Sigmoid colon (tissue), 6 donors: ENCODE measurements at regions not wholly inside any gene's neighbourhood (a gene's known extent, or its start where the extent isn't known, plus 50 kb on each side); places are given as distances from the start of the nearest gene placed in this dataset.
"Not testable (repeated sequence)": the region's sequence is repeated elsewhere in the genome, so short reads cannot be mapped to it uniquely, and the experiment has no call there.

Experiments
- DNase-seq: peaks from one replicate; pipeline ENCODE4 v3.0.0-alpha.2; 2019
- H3K27ac ChIP-seq, 4 donors: fragments of 200-600 bp; sonication (generic); one replicate each; pipeline ENCODE4 v1.5.1; 2016 to 2019; ENCODE audit warnings: mild to moderate bottlenecking in 1 of 4
- H3K27me3 ChIP-seq, 3 donors: fragments of 200-600 bp; sonication (generic); one replicate each; pipeline ENCODE4 v1.5.1; 2019; ENCODE audit warnings: mild to moderate bottlenecking in 1 of 3
- H3K36me3 ChIP-seq, 4 donors: fragments of 200-600 bp; sonication (generic); one replicate each; pipeline ENCODE4 v1.5.1; 2016 to 2019
- H3K4me1 ChIP-seq, 4 donors: fragments of 200-600 bp; sonication (generic); one replicate each; pipeline ENCODE4 v1.5.1; 2017 to 2019
- H3K4me3 ChIP-seq, 4 donors: fragments of 200-600 bp; sonication (generic); one replicate each; pipeline ENCODE4 v1.5.1; 2017 to 2019; ENCODE audit warnings: mild to moderate bottlenecking in 2 of 4, moderate library complexity in 1 of 4
- H3K9me3 ChIP-seq, 4 donors: fragments of 200-600 bp in 3 of 4; sonication (generic) in 3 of 4; one replicate each; pipeline versions ENCODE4 v1.5.1 to v1.6.1; 2013 to 2019
- CTCF ChIP-seq, 4 experiments: fragments of 450-650 bp in 3 of 4; fragments of 200-600 bp in 1 of 4; IDR thresholded peaks; one replicate each; pipeline ENCODE4 v1.5.1; 2016 to 2019; ENCODE audit warnings: antibody characterized with exemption in 4 of 4, mild to moderate bottlenecking in 3 of 4, moderate library complexity in 2 of 4
- EP300 ChIP-seq, 4 donors: sonication (generic); formaldehyde crosslinking; IDR thresholded peaks; one replicate each; pipeline ENCODE4 v1.6.1; 2017; ENCODE audit warnings: antibody characterized with exemption in 4 of 4
- POLR2A ChIP-seq, 2 donors: fragments of 450-650 bp; IDR thresholded peaks; one replicate each; pipeline ENCODE4 v1.6.1; 2016; ENCODE audit warnings: antibody characterized with exemption in 2 of 2, mild to moderate bottlenecking in 2 of 2, moderate library complexity in 2 of 2
- POLR2AphosphoS5 ChIP-seq, 4 donors: sonication (generic); formaldehyde crosslinking; IDR thresholded peaks; one replicate each; pipeline ENCODE4 v1.6.1; 2017; ENCODE audit warnings: antibody characterized with exemption in 4 of 4
- WGBS, 2 donors: extraction: QIAGEN DNeasy Blood & Tissue Kit; methylation state at CpG; one replicate each; pipeline ENCODE4 v1.1.7; 2013; 5-methylcytosine and 5-hydroxymethylcytosine counted together
- intact Hi-C: fragments of 100-400 bp; cut with DNase I; formaldehyde crosslinking; loops from one replicate; pipeline ENCODE4 v1.15.1; 2023
- donor health status: healthy with polysubstance abuse.
- donor health status: healthy.

GRCh38 chrX:13955975-13956374 lies 73.7 kb downstream of the GEMIN8 start:
- Histone ChIP-seq H3K27me3 (no peaks in the 10 kb centered on the region), H3K4me3 (no peak overlapping the region), H3K27ac (no peak overlapping the region), H3K4me1 (no peaks in the 10 kb centered on the region), H3K9me3 (no peaks in the 10 kb centered on the region), H3K36me3 (no peaks in the 10 kb centered on the region)
- TF ChIP-seq POLR2AphosphoS5 (IDR thresholded peaks at IDR 0.05) (no peak), POLR2A (IDR thresholded peaks at IDR 0.05) (no peak), EP300 (IDR thresholded peaks at IDR 0.05) (no peak), CTCF (IDR thresholded peaks at IDR 0.05) (no peak)
- DNase-seq = no peak
- WGBS, 2 donors = 93 to 95% methylated on average over 3 of the region's 3 CpGs
- intact Hi-C loops = no loop called here

GRCh38 chrX:13955095-13955647 lies 74.5 kb downstream of the GEMIN8 start:
- intact Hi-C loops = no loop called here
- no peaks in the 10 kb centered on the region for H3K36me3 ChIP-seq
- H3K9me3 ChIP-seq = no peaks in the 10 kb centered on the region
- H3K27ac ChIP-seq = no peak overlapping the region
- no peak overlapping the region for H3K4me3 ChIP-seq
- 75 to 91% methylated on average over 6 of the region's 6 CpGs for WGBS, 2 donors
- H3K4me1 ChIP-seq = no peaks in the 10 kb centered on the region
- no peaks in the 10 kb centered on the region for H3K27me3 ChIP-seq
- DNase-seq = no peak
- TF ChIP-seq POLR2A (IDR thresholded peaks at IDR 0.05) = no peak
- no peak for TF ChIP-seq POLR2AphosphoS5 (IDR thresholded peaks at IDR 0.05)
- no peak for TF ChIP-seq EP300 (IDR thresholded peaks at IDR 0.05)
- no peak for TF ChIP-seq CTCF (IDR thresholded peaks at IDR 0.05)

- 77 to 80% methylated on average over 5 of the region's 5 CpGs for WGBS, 2 donors
- no peaks in the 10 kb centered on the region for H3K36me3 ChIP-seq
- no peaks in the 10 kb centered on the region for H3K4me1 ChIP-seq
- no peak for TF ChIP-seq EP300 (IDR thresholded peaks at IDR 0.05)
- no peak for TF ChIP-seq POLR2AphosphoS5 (IDR thresholded peaks at IDR 0.05)
- no peak for TF ChIP-seq POLR2A (IDR thresholded peaks at IDR 0.05)
- no peak for TF ChIP-seq CTCF (IDR thresholded peaks at IDR 0.05)
- no peaks in the 10 kb centered on the region for H3K9me3 ChIP-seq
- H3K27me3 ChIP-seq = no peaks in the 10 kb centered on the region
- H3K27ac ChIP-seq = no peak overlapping the region
- intact Hi-C loops = no loop called here
- H3K4me3 ChIP-seq = no peak overlapping the region
- no peak for DNase-seq
These were observed 77.1 kb downstream of the GEMIN8 start for GRCh38 chrX:13952581-13952980.

GRCh38 chrX:13946223-13946622 lies 83.5 kb downstream of the GEMIN8 start:
- H3K4me3 ChIP-seq = not testable (repeated sequence)
- 75 to 85% methylated on average over 6 of the region's 6 CpGs for WGBS, 2 donors

GRCh38 chrX:13945787-13946186 lies 83.9 kb downstream of the GEMIN8 start:
- H3K27me3 ChIP-seq, H3K27ac ChIP-seq, H3K4me1 ChIP-seq, H3K36me3 ChIP-seq, H3K9me3 ChIP-seq, intact Hi-C loops, DNase-seq, H3K4me3 ChIP-seq: not testable (repeated sequence)
- 89 to 100% methylated on average over 1 of the region's 3 CpGs for WGBS, 2 donors

More at GRCh38 chrX:13946223-13946622, 83.5 kb downstream of the GEMIN8 start:
- H3K27me3 ChIP-seq, H3K4me1 ChIP-seq, DNase-seq, H3K9me3 ChIP-seq, H3K36me3 ChIP-seq, intact Hi-C loops, H3K27ac ChIP-seq: not testable (repeated sequence)

GRCh38 chrX:13940671-13941070 lies 89.0 kb downstream of the GEMIN8 start:
- Histone ChIP-seq H3K4me1 (peaks cover 0 to 17% (median 2%) of the 10 kb centered on the region in 4 donors), H3K27ac (no peak overlapping the region), H3K9me3 (no peaks in the 10 kb centered on the region), H3K4me3 (no peak overlapping the region), H3K36me3 (no peaks in the 10 kb centered on the region), H3K27me3 (peaks cover 10 to 20% (median 13%) of the 10 kb centered on the region in 3 donors)
- TF ChIP-seq POLR2AphosphoS5 (IDR thresholded peaks at IDR 0.05) (no peak), EP300 (IDR thresholded peaks at IDR 0.05) (no peak), CTCF (IDR thresholded peaks at IDR 0.05) (no peak), POLR2A (IDR thresholded peaks at IDR 0.05) (no peak)
- intact Hi-C loops = no loop called here
- 80 to 84% methylated on average over 2 of the region's 2 CpGs for WGBS, 2 donors
- no peak for DNase-seq
